ENCODE measurements at regions not wholly inside any gene's neighbourhood (a gene's known extent, or its start where the extent isn't known, plus 50 kb on each side); places are given as distances from the start of the nearest gene placed in this dataset.

GRCh38 chr17:6243186-6243585, 173.0 kb downstream of the WSCD1 start:
- H3K27ac ChIP-seq (ENCODE audit: low read depth in 1 of 2, low read length in 1 of 2): no peak overlapping the region
- DNase-seq (no peak), ATAC-seq (ENCODE audit: insufficient read depth, low FRiP score) (no peak)
- no peak for TF ChIP-seq CTCF (IDR thresholded peaks at IDR 0.05; ENCODE audit: control extremely low read depth, extremely low read depth)
- H3K9ac ChIP-seq (ENCODE audit: insufficient read depth in 1 of 2, low read length in 2 of 2): no peak overlapping the region
- no peaks in the 10 kb centered on the region for H3K9me3 ChIP-seq (ENCODE audit: control insufficient read depth in 4 of 4, insufficient read depth in 3 of 4, low read length in 3 of 4)
- H3K4me3 ChIP-seq: no peak overlapping the region
- no peaks in the 10 kb centered on the region for H3K4me1 ChIP-seq (ENCODE audit: control insufficient read depth in 5 of 5, insufficient read depth in 5 of 5, low read length in 5 of 5)
- peaks cover 0 to 18% (median 2%) of the 10 kb centered on the region in 3 donors for H3K27me3 ChIP-seq (ENCODE audit: control insufficient read depth in 3 of 3, insufficient read depth in 3 of 3, low read length in 2 of 3)
- no peaks in the 10 kb centered on the region for H3K36me3 ChIP-seq (ENCODE audit: control insufficient read depth in 4 of 4, insufficient read depth in 4 of 4, low read length in 4 of 4)

- Histone ChIP-seq H3K36me3 (ENCODE audit: control insufficient read depth in 4 of 4, insufficient read depth in 4 of 4, low read length in 4 of 4) (no peaks in the 10 kb centered on the region), H3K9ac (ENCODE audit: insufficient read depth in 1 of 2, low read length in 2 of 2) (no peak overlapping the region), H3K4me1 (ENCODE audit: control insufficient read depth in 5 of 5, insufficient read depth in 5 of 5, low read length in 5 of 5) (no peaks in the 10 kb centered on the region), H3K9me3 (ENCODE audit: control insufficient read depth in 4 of 4, insufficient read depth in 3 of 4, low read length in 3 of 4) (no peaks in the 10 kb centered on the region), H3K27ac (ENCODE audit: low read depth in 1 of 2, low read length in 1 of 2) (no peak overlapping the region), H3K4me3 (no peak overlapping the region), H3K27me3 (ENCODE audit: control insufficient read depth in 3 of 3, insufficient read depth in 3 of 3, low read length in 2 of 3) (peaks cover 0 to 15% (median 2%) of the 10 kb centered on the region in 3 donors)
- WGBS, 2 donors: 72 to 73% methylated on average over 4 of the region's 4 CpGs
- ATAC-seq (ENCODE audit: insufficient read depth, low FRiP score) (no peak), DNase-seq (peak in 1 of 3 donors; percentile 3)
- no peak for TF ChIP-seq CTCF (IDR thresholded peaks at IDR 0.05; ENCODE audit: control extremely low read depth, extremely low read depth)
Measured at GRCh38 chr17:6241996-6242395, 171.8 kb downstream of the WSCD1 start.

- Histone ChIP-seq H3K4me1 (ENCODE audit: control insufficient read depth in 5 of 5, insufficient read depth in 5 of 5, low read length in 5 of 5) (no peaks in the 10 kb centered on the region), H3K4me3 (no peak overlapping the region), H3K27me3 (ENCODE audit: control insufficient read depth in 3 of 3, insufficient read depth in 3 of 3, low read length in 2 of 3) (peaks cover 0 to 15% (median 2%) of the 10 kb centered on the region in 3 donors), H3K36me3 (ENCODE audit: control insufficient read depth in 4 of 4, insufficient read depth in 4 of 4, low read length in 4 of 4) (no peaks in the 10 kb centered on the region), H3K27ac (ENCODE audit: low read depth in 1 of 2, low read length in 1 of 2) (no peak overlapping the region), H3K9ac (ENCODE audit: insufficient read depth in 1 of 2, low read length in 2 of 2) (no peak overlapping the region), H3K9me3 (ENCODE audit: control insufficient read depth in 4 of 4, insufficient read depth in 3 of 4, low read length in 3 of 4) (no peaks in the 10 kb centered on the region)
- ATAC-seq (ENCODE audit: insufficient read depth, low FRiP score) (no peak), DNase-seq (no peak)
- no peak for TF ChIP-seq CTCF (IDR thresholded peaks at IDR 0.05; ENCODE audit: control extremely low read depth, extremely low read depth)
- 61 to 68% methylated on average over 6 of the region's 6 CpGs for WGBS, 2 donors
Measured at GRCh38 chr17:6241381-6241780, 171.2 kb downstream of the WSCD1 start.

- Histone ChIP-seq H3K27ac (ENCODE audit: low read depth in 1 of 2, low read length in 1 of 2) (no peak overlapping the region), H3K4me1 (ENCODE audit: control insufficient read depth in 5 of 5, insufficient read depth in 5 of 5, low read length in 5 of 5) (no peaks in the 10 kb centered on the region), H3K9ac (ENCODE audit: insufficient read depth in 1 of 2, low read length in 2 of 2) (no peak overlapping the region), H3K4me3 (no peak overlapping the region), H3K27me3 (ENCODE audit: control insufficient read depth in 3 of 3, insufficient read depth in 3 of 3, low read length in 2 of 3) (peaks cover 0 to 15% (median 2%) of the 10 kb centered on the region in 3 donors), H3K36me3 (ENCODE audit: control insufficient read depth in 4 of 4, insufficient read depth in 4 of 4, low read length in 4 of 4) (no peaks in the 10 kb centered on the region), H3K9me3 (ENCODE audit: control insufficient read depth in 4 of 4, insufficient read depth in 3 of 4, low read length in 3 of 4) (no peaks in the 10 kb centered on the region)
- 68 to 79% methylated on average over 10 of the region's 10 CpGs for WGBS, 2 donors
- ATAC-seq (ENCODE audit: insufficient read depth, low FRiP score) (no peak), DNase-seq (no peak)
- TF ChIP-seq CTCF (IDR thresholded peaks at IDR 0.05; ENCODE audit: control extremely low read depth, extremely low read depth): no peak
Measured at GRCh38 chr17:6240601-6241000, 170.4 kb downstream of the WSCD1 start.

All from lung (tissue), 11 donors.